ENCODE measurements at regions not wholly inside any gene's neighbourhood (a gene's known extent, or its start where the extent isn't known, plus 50 kb on each side); places are given as distances from the start of the nearest gene placed in this dataset.

DNA sequence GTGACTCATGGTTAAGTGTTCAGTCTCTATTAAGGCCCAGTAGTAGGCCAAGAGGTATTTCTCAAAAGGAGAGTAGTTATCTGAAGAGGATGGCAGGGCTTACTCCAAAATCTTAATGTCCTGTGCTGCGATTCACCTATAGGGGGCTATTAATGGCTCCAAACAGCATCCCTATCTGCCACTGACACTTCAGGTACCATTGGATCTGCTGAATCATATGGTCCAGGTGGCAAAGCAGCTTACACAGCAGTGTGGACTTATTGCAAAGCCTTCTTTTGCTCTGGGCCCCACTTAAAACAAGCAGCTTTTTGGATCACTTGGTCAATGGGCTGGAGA, 60.8 kb upstream of the ATP2B1 start:
- TF ChIP-seq, protein P1, sequence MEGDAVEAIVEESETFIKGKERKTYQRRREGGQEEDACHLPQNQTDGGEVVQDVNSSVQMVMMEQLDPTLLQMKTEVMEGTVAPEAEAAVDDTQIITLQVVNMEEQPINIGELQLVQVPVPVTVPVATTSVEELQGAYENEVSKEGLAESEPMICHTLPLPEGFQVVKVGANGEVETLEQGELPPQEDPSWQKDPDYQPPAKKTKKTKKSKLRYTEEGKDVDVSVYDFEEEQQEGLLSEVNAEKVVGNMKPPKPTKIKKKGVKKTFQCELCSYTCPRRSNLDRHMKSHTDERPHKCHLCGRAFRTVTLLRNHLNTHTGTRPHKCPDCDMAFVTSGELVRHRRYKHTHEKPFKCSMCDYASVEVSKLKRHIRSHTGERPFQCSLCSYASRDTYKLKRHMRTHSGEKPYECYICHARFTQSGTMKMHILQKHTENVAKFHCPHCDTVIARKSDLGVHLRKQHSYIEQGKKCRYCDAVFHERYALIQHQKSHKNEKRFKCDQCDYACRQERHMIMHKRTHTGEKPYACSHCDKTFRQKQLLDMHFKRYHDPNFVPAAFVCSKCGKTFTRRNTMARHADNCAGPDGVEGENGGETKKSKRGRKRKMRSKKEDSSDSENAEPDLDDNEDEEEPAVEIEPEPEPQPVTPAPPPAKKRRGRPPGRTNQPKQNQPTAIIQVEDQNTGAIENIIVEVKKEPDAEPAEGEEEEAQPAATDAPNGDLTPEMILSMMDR (IDR thresholded peaks at IDR 0.05), result no peak
- no peak for TF ChIP-seq POLR2A (IDR thresholded peaks at IDR 0.05)

All from heart left ventricle (tissue), 13 donors.